ENCODE measurements at regions not wholly inside any gene's neighbourhood (a gene's known extent, or its start where the extent isn't known, plus 50 kb on each side); places are given as distances from the start of the nearest gene placed in this dataset.

- H3K9me3 ChIP-seq (ENCODE audit: control insufficient read depth in 1 of 2, insufficient read depth in 1 of 2, low read length in 2 of 2): no peaks in the 10 kb centered on the region
- H3K27me3 ChIP-seq (ENCODE audit: control insufficient read depth in 1 of 2, insufficient read depth in 2 of 2, low read length in 2 of 2): no peaks in the 10 kb centered on the region
- H3K27ac Mint-ChIP-seq: no peak overlapping the region
- H3K4me1 ChIP-seq (ENCODE audit: insufficient read depth, low read length): no peaks in the 10 kb centered on the region
- POLR2A ChIA-PET: no interaction called here
- DNase-seq (no peak), ATAC-seq (ENCODE audit: poor library complexity) (no peak)
- CTCF ChIA-PET: no interaction called here
- H3K9me3 Mint-ChIP-seq: no peaks in the 10 kb centered on the region
- intact Hi-C loops (cut with DNase I, micrococcal nuclease): no loop called here
- no peak overlapping the region for H3K4me3 Mint-ChIP-seq
- TF ChIP-seq, protein P1, sequence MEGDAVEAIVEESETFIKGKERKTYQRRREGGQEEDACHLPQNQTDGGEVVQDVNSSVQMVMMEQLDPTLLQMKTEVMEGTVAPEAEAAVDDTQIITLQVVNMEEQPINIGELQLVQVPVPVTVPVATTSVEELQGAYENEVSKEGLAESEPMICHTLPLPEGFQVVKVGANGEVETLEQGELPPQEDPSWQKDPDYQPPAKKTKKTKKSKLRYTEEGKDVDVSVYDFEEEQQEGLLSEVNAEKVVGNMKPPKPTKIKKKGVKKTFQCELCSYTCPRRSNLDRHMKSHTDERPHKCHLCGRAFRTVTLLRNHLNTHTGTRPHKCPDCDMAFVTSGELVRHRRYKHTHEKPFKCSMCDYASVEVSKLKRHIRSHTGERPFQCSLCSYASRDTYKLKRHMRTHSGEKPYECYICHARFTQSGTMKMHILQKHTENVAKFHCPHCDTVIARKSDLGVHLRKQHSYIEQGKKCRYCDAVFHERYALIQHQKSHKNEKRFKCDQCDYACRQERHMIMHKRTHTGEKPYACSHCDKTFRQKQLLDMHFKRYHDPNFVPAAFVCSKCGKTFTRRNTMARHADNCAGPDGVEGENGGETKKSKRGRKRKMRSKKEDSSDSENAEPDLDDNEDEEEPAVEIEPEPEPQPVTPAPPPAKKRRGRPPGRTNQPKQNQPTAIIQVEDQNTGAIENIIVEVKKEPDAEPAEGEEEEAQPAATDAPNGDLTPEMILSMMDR (IDR thresholded peaks at IDR 0.05): no peak
- H3K27ac ChIP-seq (ENCODE audit: low read depth in 1 of 2, low read length in 2 of 2): no peak overlapping the region
- H3K27me3 Mint-ChIP-seq: peaks cover 5% of the 10 kb centered on the region
- no peaks in the 10 kb centered on the region for H3K36me3 Mint-ChIP-seq (ENCODE audit: low read depth)
- no peaks in the 10 kb centered on the region for H3K36me3 ChIP-seq (ENCODE audit: insufficient read depth, low read length)
- H3K4me3 ChIP-seq (ENCODE audit: low read length): no peak overlapping the region
- no peaks in the 10 kb centered on the region for H3K4me1 Mint-ChIP-seq (ENCODE audit: low read depth)
Observed at GRCh38 chr12:22802883-22803630, 178.1 kb downstream of the ETNK1 start.

GRCh38 chr12:22803725-22804124 is 178.8 kb downstream of the ETNK1 start:
- Histone ChIP-seq H3K27me3 (ENCODE audit: control insufficient read depth in 1 of 2, insufficient read depth in 2 of 2, low read length in 2 of 2) (no peaks in the 10 kb centered on the region), H3K27ac (ENCODE audit: low read depth in 1 of 2, low read length in 2 of 2) (no peak overlapping the region), H3K36me3 (ENCODE audit: insufficient read depth, low read length) (no peaks in the 10 kb centered on the region), H3K4me1 (ENCODE audit: insufficient read depth, low read length) (no peaks in the 10 kb centered on the region), H3K4me3 (ENCODE audit: low read length) (no peak overlapping the region), H3K9me3 (ENCODE audit: control insufficient read depth in 1 of 2, insufficient read depth in 1 of 2, low read length in 2 of 2) (no peaks in the 10 kb centered on the region)
- H3K9me3 Mint-ChIP-seq: no peaks in the 10 kb centered on the region
- POLR2A ChIA-PET: no interaction called here
- H3K27ac Mint-ChIP-seq: no peak overlapping the region
- intact Hi-C loops (cut with DNase I, micrococcal nuclease): no loop called here
- H3K4me3 Mint-ChIP-seq: no peak overlapping the region
- H3K36me3 Mint-ChIP-seq (ENCODE audit: low read depth): no peaks in the 10 kb centered on the region
- H3K4me1 Mint-ChIP-seq (ENCODE audit: low read depth): no peaks in the 10 kb centered on the region
- ATAC-seq (ENCODE audit: poor library complexity) (no peak), DNase-seq (no peak)
- peaks cover 6% of the 10 kb centered on the region for H3K27me3 Mint-ChIP-seq
- CTCF ChIA-PET: no interaction called here
- TF ChIP-seq, protein P1 (IDR thresholded peaks at IDR 0.05): no peak

DNA sequence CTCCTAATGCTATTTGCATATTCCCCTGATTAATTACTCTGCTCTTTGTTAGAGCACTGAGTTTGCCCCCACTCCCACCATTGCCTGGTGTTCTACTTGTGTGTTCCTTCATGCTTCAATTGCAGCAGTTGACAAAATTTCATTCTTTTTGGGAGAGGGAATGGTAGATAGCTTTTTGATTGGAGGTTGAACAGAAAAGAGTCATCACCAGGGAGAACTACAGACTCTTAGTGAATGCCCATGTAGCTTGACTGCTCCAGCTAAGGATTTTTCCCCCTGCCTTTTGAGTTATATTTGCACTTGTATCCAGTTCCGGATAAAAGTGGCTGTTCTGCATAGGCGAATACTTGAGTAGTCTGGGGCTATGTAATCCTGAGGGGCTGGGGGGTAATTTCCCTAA is 183.9 kb downstream of the ETNK1 start:
- H3K4me1 ChIP-seq (ENCODE audit: insufficient read depth, low read length): no peaks in the 10 kb centered on the region
- H3K4me3 ChIP-seq (ENCODE audit: low read length): no peak overlapping the region
- ChIA-PET CTCF (no interaction called here), POLR2A (no interaction called here)
- no peaks in the 10 kb centered on the region for H3K9me3 Mint-ChIP-seq
- H3K36me3 ChIP-seq (ENCODE audit: insufficient read depth, low read length): no peaks in the 10 kb centered on the region
- ATAC-seq (ENCODE audit: poor library complexity) (no peak), DNase-seq (no peak)
- no peaks in the 10 kb centered on the region for H3K27me3 ChIP-seq (ENCODE audit: control insufficient read depth in 1 of 2, insufficient read depth in 2 of 2, low read length in 2 of 2)
- no peak overlapping the region for H3K27ac ChIP-seq (ENCODE audit: low read depth in 1 of 2, low read length in 2 of 2)
- no peak overlapping the region for H3K4me3 Mint-ChIP-seq
- TF ChIP-seq, protein P1 (IDR thresholded peaks at IDR 0.05): no peak
- no peaks in the 10 kb centered on the region for H3K36me3 Mint-ChIP-seq (ENCODE audit: low read depth)
- no peak overlapping the region for H3K27ac Mint-ChIP-seq
- intact Hi-C loops (cut with DNase I, micrococcal nuclease): no loop called here
- H3K4me1 Mint-ChIP-seq (ENCODE audit: low read depth): no peaks in the 10 kb centered on the region
- H3K9me3 ChIP-seq (ENCODE audit: control insufficient read depth in 1 of 2, insufficient read depth in 1 of 2, low read length in 2 of 2): no peaks in the 10 kb centered on the region
- peaks cover 6% of the 10 kb centered on the region for H3K27me3 Mint-ChIP-seq

Data from CD4-positive, alpha-beta T cell (primary cell).